Body of pancreas (tissue), 4 donors: ENCODE measurements at regions not wholly inside any gene's neighbourhood (a gene's known extent, or its start where the extent isn't known, plus 50 kb on each side); places are given as distances from the start of the nearest gene placed in this dataset.
"Not testable (repeated sequence)": the region's sequence is repeated elsewhere in the genome, so short reads cannot be mapped to it uniquely, and the experiment has no call there.

Source experiments
- ATAC-seq: fragments of 150-250 bp; one replicate; pipeline ENCODE4 v1.9.1; 2016
- DNase-seq, 4 donors: peaks; one replicate each; pipeline ENCODE4 v3.0.0-alpha.2; 2019
- H3K27ac ChIP-seq, 4 donors: fragments of 200-600 bp; sonication (generic); 1 replicate in 3 of 4; 2 replicates in 1 of 4; pipeline versions ENCODE4 v1.5.1 to v1.6.1; 2016 to 2019; ENCODE audit warnings: mild to moderate bottlenecking in 1 of 4, mixed read lengths in 1 of 4, moderate library complexity in 1 of 4
- H3K27me3 ChIP-seq, 2 donors: fragments of 200-600 bp; sonication (generic); one replicate each; pipeline ENCODE4 v1.6.0; 2016; ENCODE audit warnings: mild to moderate bottlenecking in 1 of 2
- H3K36me3 ChIP-seq, 2 donors: fragments of 200-600 bp; sonication (generic); replicated peaks in 1 of 2; 2 replicates each; pipeline ENCODE4 v1.5.1; 2016; ENCODE audit warnings: low read depth in 2 of 2; ENCODE audit not compliant: insufficient read depth in 1 of 2
- H3K4me1 ChIP-seq: fragments of 200-600 bp; sonication (generic); one replicate; pipeline ENCODE4 v1.6.0; 2016
- H3K4me3 ChIP-seq, 2 donors: fragments of 200-600 bp; sonication (generic); 1 replicate in 1 of 2; 2 replicates in 1 of 2; pipeline ENCODE4 v1.5.1; 2016 to 2019
- H3K9me3 ChIP-seq, 3 donors: fragments of 200-600 bp; sonication (generic); 1 replicate in 2 of 3; 2 replicates in 1 of 3; pipeline ENCODE4 v1.5.1; 2016
- CTCF ChIP-seq, 7 experiments: fragments of 450-650 bp in 4 of 7; fragments of 200-600 bp in 3 of 7; sonication (generic) in 3 of 7; IDR thresholded peaks; one replicate each; pipeline ENCODE4 v1.5.1; 2016 to 2019; ENCODE audit warnings: antibody characterized with exemption in 7 of 7
- POLR2A ChIP-seq, 3 donors: fragments of 450-650 bp; IDR thresholded peaks; one replicate each; pipeline ENCODE4 v1.6.1; 2016; ENCODE audit warnings: antibody characterized with exemption in 3 of 3, mild to moderate bottlenecking in 2 of 3
- WGBS, 2 donors: methylation state at CpG; one replicate each; pipeline ENCODE4 v1.1.5; 2017; 5-methylcytosine and 5-hydroxymethylcytosine counted together
- intact Hi-C: fragments of 100-400 bp; cut with DNase I; formaldehyde crosslinking; loops from one replicate; pipeline ENCODE4 v1.15.1; 2023

- DNase-seq = no peak
- Histone ChIP-seq H3K9me3 (no peaks in the 10 kb centered on the region), H3K27ac (no peak overlapping the region), H3K36me3 (no peaks in the 10 kb centered on the region), H3K4me1 (no peaks in the 10 kb centered on the region), H3K4me3 (no peak overlapping the region), H3K27me3 (no peaks in the 10 kb centered on the region)
- intact Hi-C loops = no loop called here
- WGBS, 2 donors = 84 to 87% methylated on average over 7 of the region's 7 CpGs
- TF ChIP-seq POLR2A (IDR thresholded peaks at IDR 0.05) (no peak), CTCF (IDR thresholded peaks at IDR 0.05) (no peak)
- no peak for ATAC-seq
Measured at GRCh38 chr7:80997841-80998240, 79.0 kb upstream of the SEMA3C start.

- 74 to 80% methylated on average over 2 of the region's 2 CpGs for WGBS, 2 donors
- H3K27me3 ChIP-seq, H3K36me3 ChIP-seq, ATAC-seq, intact Hi-C loops, DNase-seq, H3K4me3 ChIP-seq, H3K27ac ChIP-seq, H3K4me1 ChIP-seq, H3K9me3 ChIP-seq: not testable (repeated sequence)
Measured at GRCh38 chr7:80996236-80996635, 77.4 kb upstream of the SEMA3C start.

- intact Hi-C loops = no loop called here
- 70 to 80% methylated on average over 5 of the region's 5 CpGs for WGBS, 2 donors
Measured at GRCh38 chr7:80991654-80992053, 72.8 kb upstream of the SEMA3C start.

GRCh38 chr7:80984619-80985018 lies 65.8 kb upstream of the SEMA3C start:
- intact Hi-C loops = no loop called here
- no peaks in the 10 kb centered on the region for H3K36me3 ChIP-seq
- TF ChIP-seq CTCF (IDR thresholded peaks at IDR 0.05) (no peak), POLR2A (IDR thresholded peaks at IDR 0.05) (no peak)
- H3K27ac ChIP-seq = no peak overlapping the region
- no peaks in the 10 kb centered on the region for H3K27me3 ChIP-seq
- 57 to 59% methylated on average over 1 of the region's 1 CpG for WGBS, 2 donors
- ATAC-seq = no peak
- no peaks in the 10 kb centered on the region for H3K9me3 ChIP-seq
- DNase-seq = no peak
- no peak overlapping the region for H3K4me3 ChIP-seq
- no peaks in the 10 kb centered on the region for H3K4me1 ChIP-seq

More at GRCh38 chr7:80991654-80992053, 72.8 kb upstream of the SEMA3C start:
- Histone ChIP-seq H3K36me3 (no peaks in the 10 kb centered on the region), H3K4me3 (no peak overlapping the region), H3K27ac (no peak overlapping the region), H3K4me1 (no peaks in the 10 kb centered on the region), H3K27me3 (no peaks in the 10 kb centered on the region), H3K9me3 (no peaks in the 10 kb centered on the region)
- no peak for TF ChIP-seq POLR2A (IDR thresholded peaks at IDR 0.05)
- no peak for TF ChIP-seq CTCF (IDR thresholded peaks at IDR 0.05)
- ATAC-seq (no peak), DNase-seq (no peak)

GRCh38 chr7:80981405-80981804 lies 62.6 kb upstream of the SEMA3C start:
- H3K9me3 ChIP-seq = no peaks in the 10 kb centered on the region
- intact Hi-C loops = no loop called here
- ATAC-seq = no peak

More at GRCh38 chr7:80981405-80981804, 62.6 kb upstream of the SEMA3C start:
- H3K27me3 ChIP-seq = no peaks in the 10 kb centered on the region
- H3K4me1 ChIP-seq = no peaks in the 10 kb centered on the region
- H3K27ac ChIP-seq = no peak overlapping the region
- H3K4me3 ChIP-seq = no peak overlapping the region
- no peaks in the 10 kb centered on the region for H3K36me3 ChIP-seq
- TF ChIP-seq CTCF (IDR thresholded peaks at IDR 0.05) = no peak
- no peak for TF ChIP-seq POLR2A (IDR thresholded peaks at IDR 0.05)
- WGBS, 2 donors = 73 to 86% methylated on average over 3 of the region's 3 CpGs
- DNase-seq = no peak
